ENCODE measurements at regions not wholly inside any gene's neighbourhood (a gene's known extent, or its start where the extent isn't known, plus 50 kb on each side); places are given as distances from the start of the nearest gene placed in this dataset.

- TF ChIP-seq, protein P1, sequence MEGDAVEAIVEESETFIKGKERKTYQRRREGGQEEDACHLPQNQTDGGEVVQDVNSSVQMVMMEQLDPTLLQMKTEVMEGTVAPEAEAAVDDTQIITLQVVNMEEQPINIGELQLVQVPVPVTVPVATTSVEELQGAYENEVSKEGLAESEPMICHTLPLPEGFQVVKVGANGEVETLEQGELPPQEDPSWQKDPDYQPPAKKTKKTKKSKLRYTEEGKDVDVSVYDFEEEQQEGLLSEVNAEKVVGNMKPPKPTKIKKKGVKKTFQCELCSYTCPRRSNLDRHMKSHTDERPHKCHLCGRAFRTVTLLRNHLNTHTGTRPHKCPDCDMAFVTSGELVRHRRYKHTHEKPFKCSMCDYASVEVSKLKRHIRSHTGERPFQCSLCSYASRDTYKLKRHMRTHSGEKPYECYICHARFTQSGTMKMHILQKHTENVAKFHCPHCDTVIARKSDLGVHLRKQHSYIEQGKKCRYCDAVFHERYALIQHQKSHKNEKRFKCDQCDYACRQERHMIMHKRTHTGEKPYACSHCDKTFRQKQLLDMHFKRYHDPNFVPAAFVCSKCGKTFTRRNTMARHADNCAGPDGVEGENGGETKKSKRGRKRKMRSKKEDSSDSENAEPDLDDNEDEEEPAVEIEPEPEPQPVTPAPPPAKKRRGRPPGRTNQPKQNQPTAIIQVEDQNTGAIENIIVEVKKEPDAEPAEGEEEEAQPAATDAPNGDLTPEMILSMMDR (IDR thresholded peaks at IDR 0.05), result no peak
- TF ChIP-seq POLR2A (IDR thresholded peaks at IDR 0.05; ENCODE audit: low read depth), result no peak
- TF ChIP-seq POLR2AphosphoS5 (IDR thresholded peaks at IDR 0.05), result no peak
- no peak for TF ChIP-seq EP300 (IDR thresholded peaks at IDR 0.05)
Observed at GRCh38 chr9:17955409-17955808, 376.5 kb downstream of the SH3GL2 start.
